ENCODE measurements at regions not wholly inside any gene's neighbourhood (a gene's known extent, or its start where the extent isn't known, plus 50 kb on each side); places are given as distances from the start of the nearest gene placed in this dataset.

GRCh38 chr18:31258789-31259188 is 59.2 kb upstream of the DSG1 start:
- H2AFZ ChIP-seq (ENCODE audit: low read depth, low read length), result no peak overlapping the region

GRCh38 chr18:31261792-31262582 is 56.0 kb upstream of the DSG1 start:
- H3K4me3 ChIP-seq (ENCODE audit: low read length), result no peak overlapping the region
- H2AFZ ChIP-seq (ENCODE audit: low read depth, low read length), result no peak overlapping the region
- H3K36me3 ChIP-seq (ENCODE audit: insufficient read depth, low read length), result no peaks in the 10 kb centered on the region
- no peaks in the 10 kb centered on the region for H3K27me3 ChIP-seq (ENCODE audit: insufficient read depth, low read length)
- no peaks in the 10 kb centered on the region for H3K9me3 ChIP-seq (ENCODE audit: low read length)
- peaks cover 6% of the 10 kb centered on the region for H3K4me1 ChIP-seq (ENCODE audit: insufficient read depth, low read length)

More at GRCh38 chr18:31258789-31259188, 59.2 kb upstream of the DSG1 start:
- H3K36me3 ChIP-seq (ENCODE audit: insufficient read depth, low read length), result no peaks in the 10 kb centered on the region
- peaks cover 6% of the 10 kb centered on the region for H3K4me1 ChIP-seq (ENCODE audit: insufficient read depth, low read length)
- no peaks in the 10 kb centered on the region for H3K9me3 ChIP-seq (ENCODE audit: low read length)
- no peak overlapping the region for H3K4me3 ChIP-seq (ENCODE audit: low read length)
- H3K27me3 ChIP-seq (ENCODE audit: insufficient read depth, low read length), result no peaks in the 10 kb centered on the region

GRCh38 chr18:31267823-31268481 is 50.0 kb upstream of the DSG1 start:
- Histone ChIP-seq H3K9me3 (ENCODE audit: low read length) (no peaks in the 10 kb centered on the region), H3K4me3 (ENCODE audit: low read length) (no peak overlapping the region), H3K27me3 (ENCODE audit: insufficient read depth, low read length) (no peaks in the 10 kb centered on the region), H2AFZ (ENCODE audit: low read depth, low read length) (no peak overlapping the region), H3K36me3 (ENCODE audit: insufficient read depth, low read length) (no peaks in the 10 kb centered on the region), H3K4me1 (ENCODE audit: insufficient read depth, low read length) (no peaks in the 10 kb centered on the region)
